ENCODE measurements at regions not wholly inside any gene's neighbourhood (a gene's known extent, or its start where the extent isn't known, plus 50 kb on each side); places are given as distances from the start of the nearest gene placed in this dataset.
A peak's percentile ranks its signal among the peaks of the same experiment; 100 is the strongest.

DNA sequence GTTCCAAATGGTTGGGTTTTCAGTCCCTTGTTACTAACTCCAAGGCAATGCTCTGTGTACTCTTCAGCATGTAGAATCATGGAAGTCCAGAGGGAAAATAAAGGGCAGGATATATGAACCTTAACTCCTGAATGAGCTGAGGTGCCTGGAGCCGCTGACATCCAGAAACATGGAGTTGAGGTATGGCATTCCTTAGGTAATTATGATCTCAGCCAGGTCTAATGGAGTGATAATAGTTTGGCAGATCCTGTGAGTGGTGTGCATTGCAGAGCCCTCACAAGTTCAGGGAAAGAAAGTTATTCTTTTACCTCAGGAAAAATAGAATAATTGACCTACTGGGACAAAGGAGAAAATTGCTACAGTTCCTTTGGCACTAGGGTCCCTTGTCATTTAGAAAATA is 369.1 kb downstream of the ZNF608 start:
- DNase-seq (ENCODE audit: low spot score) = no peak

DNA sequence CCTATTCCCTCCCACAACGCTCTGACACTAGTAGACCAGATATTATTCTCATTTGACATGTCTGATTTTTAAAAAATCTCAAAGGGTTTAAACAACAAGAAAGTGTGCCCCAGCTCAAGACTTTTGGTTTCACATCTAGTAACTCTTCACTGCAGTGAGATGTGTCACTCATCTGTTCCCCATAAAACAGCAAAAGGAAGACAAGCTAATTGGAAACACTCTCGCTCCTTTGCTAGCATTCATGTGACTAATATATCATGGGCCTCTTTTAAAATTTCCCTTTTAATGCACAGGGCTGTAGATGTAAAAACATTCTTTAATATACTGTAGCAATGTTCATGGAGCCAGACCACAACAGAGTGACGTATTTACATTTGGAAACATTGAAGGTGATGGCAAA is 372.6 kb downstream of the ZNF608 start:
- DNase-seq (ENCODE audit: low spot score) = no peak

- DNase-seq (ENCODE audit: low spot score) = no peak
Measured at GRCh38 chr5:124372457-124372856, 374.0 kb downstream of the ZNF608 start.

DNA sequence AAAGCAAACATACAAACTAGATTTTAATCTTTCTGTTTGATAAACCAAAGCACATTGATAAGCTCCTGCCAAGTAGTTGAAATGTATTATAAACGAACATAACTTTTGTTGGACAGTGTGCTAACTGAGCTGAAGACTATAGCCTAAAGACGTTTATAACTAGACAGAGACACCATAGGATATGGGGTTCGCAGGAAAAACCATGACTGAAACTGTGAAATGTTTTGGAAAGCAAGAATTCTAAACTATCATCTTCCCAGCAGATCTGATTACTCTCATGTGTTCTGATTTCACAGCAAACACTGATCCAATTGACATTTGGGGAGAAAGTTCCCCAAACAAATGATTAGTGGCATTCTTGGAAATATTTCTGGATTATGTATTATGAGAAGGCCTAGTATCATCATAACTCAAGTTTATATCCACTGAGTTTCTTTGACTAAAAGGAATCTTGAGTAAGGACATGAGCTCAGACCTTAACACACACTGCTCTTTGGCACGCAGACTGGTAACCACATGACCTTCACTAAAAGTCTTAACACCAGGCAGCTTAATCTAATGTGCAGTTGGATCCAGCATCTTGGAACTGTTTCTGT is 375.2 kb downstream of the ZNF608 start:
- peak; percentile 52 for DNase-seq (ENCODE audit: low spot score)

DNA sequence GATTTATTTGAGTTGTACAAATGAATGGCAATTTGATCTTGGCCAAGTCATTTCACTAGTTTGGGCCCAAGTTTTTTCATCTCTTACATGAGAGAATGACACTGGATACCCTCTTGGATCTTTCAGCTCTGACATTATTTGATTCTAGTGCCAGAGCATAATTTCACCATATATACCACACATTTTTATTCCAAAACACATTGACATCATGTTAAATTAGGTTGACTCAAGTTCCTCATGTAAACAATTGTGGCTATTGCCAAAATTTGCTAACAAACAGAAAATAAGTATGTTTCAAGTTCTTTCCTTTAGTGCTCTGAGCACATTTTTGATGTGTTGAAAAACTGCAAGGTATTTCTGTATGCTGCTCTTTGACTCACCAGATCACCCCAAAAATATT is 375.8 kb downstream of the ZNF608 start:
- DNase-seq (ENCODE audit: low spot score) = no peak

DNA sequence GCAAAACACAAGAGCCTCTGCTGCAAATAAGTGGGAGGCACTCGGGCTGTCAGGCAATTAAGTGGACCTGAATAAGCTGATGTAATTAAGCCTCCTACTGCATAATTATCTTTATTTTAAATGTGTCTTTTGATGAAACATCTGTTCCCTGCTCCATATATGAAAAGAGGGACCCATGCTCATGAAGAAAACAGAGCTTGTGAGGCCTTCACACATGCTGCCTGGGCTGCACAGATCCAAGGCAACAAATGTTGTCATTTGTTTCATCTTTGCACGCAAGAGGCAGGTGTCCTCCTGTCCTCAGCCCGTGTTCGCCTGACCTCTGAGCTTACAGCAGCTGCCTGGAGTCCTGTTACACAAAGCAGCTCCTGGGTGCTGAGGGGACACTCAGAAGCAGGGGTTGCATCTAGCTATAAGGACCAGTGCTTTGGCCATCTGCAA is 381.1 kb downstream of the ZNF608 start:
- no peak for DNase-seq (ENCODE audit: low spot score)

- DNase-seq (ENCODE audit: low spot score) = no peak
Measured at GRCh38 chr5:124355928-124356327, 390.5 kb downstream of the ZNF608 start.

GRCh38 chr5:124353016-124353415 is 393.4 kb downstream of the ZNF608 start:
- no peak for DNase-seq (ENCODE audit: low spot score)

DNA sequence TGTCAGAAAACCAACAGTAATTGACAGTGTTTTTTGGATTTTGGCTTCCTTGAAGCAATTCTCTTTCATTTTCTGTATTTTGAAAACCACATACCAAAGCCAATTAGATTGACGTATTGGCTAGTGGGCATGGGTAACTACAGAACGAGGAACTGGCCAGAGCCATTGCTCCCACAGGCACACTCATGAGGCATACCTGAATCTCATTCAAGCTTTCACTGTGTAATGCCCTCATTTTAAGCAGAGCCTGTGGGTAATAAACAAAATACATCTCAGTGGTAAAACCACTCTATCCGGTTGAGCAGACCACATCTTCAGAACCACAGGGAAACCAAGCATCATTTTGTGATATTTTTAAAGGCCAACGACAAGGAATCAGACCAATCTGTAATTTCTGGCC is 394.1 kb downstream of the ZNF608 start:
- no peak for DNase-seq (ENCODE audit: low spot score)

DNA sequence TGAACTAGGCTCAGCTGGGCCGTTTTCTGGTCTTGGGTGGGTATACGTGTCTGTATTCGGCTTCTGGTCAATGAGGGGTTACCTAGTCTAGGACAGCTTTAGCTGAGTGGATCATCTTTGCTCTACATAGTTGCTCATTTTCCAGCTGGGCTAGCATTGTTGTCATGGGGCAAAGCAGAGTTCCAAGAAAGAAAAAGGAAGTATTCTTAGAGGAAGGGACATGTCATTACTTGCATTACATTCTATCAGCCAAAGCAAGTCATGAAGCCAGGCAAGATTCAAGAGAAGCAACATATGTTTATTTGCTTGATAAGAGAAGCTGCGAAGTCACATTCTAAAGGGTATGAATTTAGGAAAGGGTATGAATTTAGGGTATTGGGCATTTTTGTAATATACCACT is 396.5 kb downstream of the ZNF608 start:
- DNase-seq (ENCODE audit: low spot score) = no peak

DNA sequence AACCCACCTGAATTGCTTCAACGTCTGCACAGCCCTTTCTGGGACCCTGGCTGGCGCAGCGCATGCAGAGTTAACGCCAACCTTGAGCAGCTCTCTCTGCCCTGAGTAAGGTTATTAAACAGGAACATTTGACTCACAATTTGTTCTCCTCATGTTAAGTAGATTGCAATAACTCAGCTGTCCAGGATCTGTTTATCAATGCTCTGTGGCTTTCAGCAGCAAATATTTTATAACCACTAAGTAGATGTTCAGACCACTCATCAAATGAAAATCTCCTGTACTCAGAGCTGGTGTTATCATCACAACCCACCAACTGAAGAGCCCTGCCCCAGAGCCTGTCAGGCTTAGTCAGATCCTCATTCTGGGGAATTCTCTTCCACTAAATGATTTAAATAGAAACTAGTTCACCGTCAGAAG is 403.0 kb downstream of the ZNF608 start:
- no peak for DNase-seq (ENCODE audit: low spot score)

- DNase-seq (ENCODE audit: low spot score) = no peak
Measured at GRCh38 chr5:124342986-124343385, 403.5 kb downstream of the ZNF608 start.

DNA sequence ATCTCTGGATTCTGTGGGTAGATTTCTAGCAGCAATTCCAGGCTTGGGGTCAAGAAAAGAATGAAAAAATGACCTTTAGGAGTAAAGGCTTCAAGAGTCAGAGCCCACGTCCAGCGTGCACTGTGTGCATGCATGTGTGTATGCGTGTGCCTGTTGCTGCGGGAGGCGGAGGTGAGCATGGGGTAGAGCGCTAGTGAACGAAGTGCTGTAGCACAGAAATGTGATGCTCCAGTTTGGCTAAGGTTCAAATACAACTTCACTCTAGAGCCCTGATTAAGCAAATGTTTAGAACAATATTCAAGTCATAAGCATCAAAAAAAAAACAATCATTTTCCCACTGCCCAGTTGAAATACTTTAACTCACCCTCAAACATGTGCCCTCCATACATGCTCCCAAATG is 403.9 kb downstream of the ZNF608 start:
- no peak for DNase-seq (ENCODE audit: low spot score)

- DNase-seq (ENCODE audit: low spot score) = no peak
Measured at GRCh38 chr5:124342027-124342471, 404.4 kb downstream of the ZNF608 start.

- DNase-seq (ENCODE audit: low spot score) = no peak
Measured at GRCh38 chr5:124341066-124341858, 405.2 kb downstream of the ZNF608 start.

- no peak for DNase-seq (ENCODE audit: low spot score)
Measured at GRCh38 chr5:124337996-124338395, 408.4 kb downstream of the ZNF608 start.

GRCh38 chr5:124333298-124333979 is 413.0 kb downstream of the ZNF608 start:
- DNase-seq (ENCODE audit: low spot score) = no peak

DNA sequence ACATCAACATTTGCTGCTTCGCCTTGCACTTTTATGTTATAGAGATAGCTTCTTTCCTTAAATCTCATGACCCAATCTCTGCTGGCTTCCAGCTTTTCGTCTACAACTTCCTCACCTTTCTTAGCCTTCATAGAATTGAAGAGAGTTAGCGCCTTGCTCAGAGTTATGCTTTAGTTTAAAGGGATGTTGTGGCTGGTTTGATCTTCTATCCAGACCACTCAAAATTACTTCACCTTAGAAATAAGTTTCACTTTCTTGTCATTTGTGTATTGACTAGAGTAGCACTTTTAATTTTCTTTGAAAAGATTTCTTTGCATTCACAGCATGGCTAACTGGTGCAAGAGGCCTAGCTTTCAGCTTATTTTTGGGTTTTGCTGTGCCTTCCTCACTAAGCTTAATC is 414.2 kb downstream of the ZNF608 start:
- DNase-seq (ENCODE audit: low spot score) = no peak

- no peak for DNase-seq (ENCODE audit: low spot score)
Measured at GRCh38 chr5:124330595-124331220, 415.7 kb downstream of the ZNF608 start.

GRCh38 chr5:124328201-124328600 is 418.2 kb downstream of the ZNF608 start:
- DNase-seq (ENCODE audit: low spot score) = no peak

DNA sequence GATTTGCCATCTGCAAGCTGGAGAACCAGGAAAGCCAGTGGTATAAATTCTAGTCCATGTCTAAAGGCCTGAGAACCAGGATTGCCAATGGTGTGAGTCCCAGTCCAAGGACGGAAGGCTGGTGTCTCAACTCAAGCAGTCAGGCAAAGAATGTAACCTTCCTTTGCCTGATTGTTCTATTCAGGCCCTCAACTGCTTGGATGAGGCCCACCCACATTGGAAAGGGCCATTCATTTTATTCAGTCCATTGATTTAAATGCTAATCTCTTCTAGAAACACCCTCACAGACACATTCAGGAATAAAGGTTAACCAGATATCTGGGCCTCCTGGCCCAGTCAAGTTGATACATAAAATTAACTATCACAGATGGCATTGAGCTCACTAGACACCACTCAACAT is 427.8 kb downstream of the ZNF608 start:
- DNase-seq (ENCODE audit: low spot score) = no peak

- DNase-seq (ENCODE audit: low spot score) = no peak
Measured at GRCh38 chr5:124317451-124317850, 429.0 kb downstream of the ZNF608 start.

All from ureter (tissue), 1 donor.